Brain microvascular endothelial cell (primary cell): ENCODE measurements at regions not wholly inside any gene's neighbourhood (a gene's known extent, or its start where the extent isn't known, plus 50 kb on each side); places are given as distances from the start of the nearest gene placed in this dataset.
"Not testable (repeated sequence)": the region's sequence is repeated elsewhere in the genome, so short reads cannot be mapped to it uniquely, and the experiment has no call there.

Source experiments
- DNase-seq: peaks from one replicate; pipeline ENCODE4 v3.0.0-alpha.2; 2020
- H3K27ac ChIP-seq: fragments of 250-450 bp; sonication (Bioruptor Pico); 2 replicates; pipeline ENCODE4 v1.5.1; 2020; ENCODE audit warnings: mild to moderate bottlenecking, moderate library complexity
- H3K27me3 ChIP-seq: fragments of 250-450 bp; sonication (Bioruptor Pico); replicated peaks from 2 replicates; pipeline ENCODE4 v1.5.1; 2020; ENCODE audit warnings: mild to moderate bottlenecking
- H3K36me3 ChIP-seq: fragments of 250-450 bp; sonication (Bioruptor Pico); replicated peaks from 2 replicates; pipeline ENCODE4 v1.5.1; 2020; ENCODE audit warnings: mild to moderate bottlenecking
- H3K4me3 ChIP-seq: 2 replicates; pipeline ENCODE4 v1.5.1; 2011; ENCODE audit warnings: low read depth, mild to moderate bottlenecking, control low read depth, low read length, moderate library complexity
- CTCF ChIP-seq: IDR thresholded peaks from 2 replicates; pipeline ENCODE4 v1.5.1; 2011; ENCODE audit warnings: low read depth, mild to moderate bottlenecking, moderate library complexity, low read length, control low read depth, inconsistent platforms; ENCODE audit errors: missing control alignments
- in situ Hi-C: cut with HindIII; loops from 2 replicates; pipeline ENCODE4 v1.10.0; 2017; ENCODE audit warnings: low sequenced_read_pairs, low pct_ligation_motif_present

GRCh38 chr16:17034477-17035252 is 436.1 kb downstream of the XYLT1 start:
- TF ChIP-seq CTCF, result no peak
- in situ Hi-C loops, result no loop called here
- Histone ChIP-seq H3K27me3 (no peaks in the 10 kb centered on the region), H3K27ac (no peak overlapping the region), H3K4me3 (no peak overlapping the region), H3K36me3 (no peaks in the 10 kb centered on the region)
- no peak for DNase-seq

- Histone ChIP-seq H3K27ac (no peak overlapping the region), H3K4me3 (no peak overlapping the region), H3K27me3 (no peaks in the 10 kb centered on the region), H3K36me3 (no peaks in the 10 kb centered on the region)
- TF ChIP-seq CTCF, result no peak
- in situ Hi-C loops, result no loop called here
- DNase-seq, result no peak
Observed at GRCh38 chr16:17037499-17037898, 433.3 kb downstream of the XYLT1 start.

GRCh38 chr16:17038415-17038814 is 432.3 kb downstream of the XYLT1 start:
- H3K27me3 ChIP-seq, result no peaks in the 10 kb centered on the region
- no peak overlapping the region for H3K4me3 ChIP-seq
- no peak for TF ChIP-seq CTCF
- no peak for DNase-seq
- no peaks in the 10 kb centered on the region for H3K36me3 ChIP-seq
- no peak overlapping the region for H3K27ac ChIP-seq
- in situ Hi-C loops, result no loop called here

GRCh38 chr16:17049109-17049508 is 421.7 kb downstream of the XYLT1 start:
- H3K36me3 ChIP-seq, in situ Hi-C loops, H3K27me3 ChIP-seq, H3K27ac ChIP-seq, DNase-seq, H3K4me3 ChIP-seq: not testable (repeated sequence)

GRCh38 chr16:17050468-17050867 is 420.3 kb downstream of the XYLT1 start:
- Histone ChIP-seq H3K4me3 (no peak overlapping the region), H3K27ac (no peak overlapping the region), H3K36me3 (no peaks in the 10 kb centered on the region), H3K27me3 (no peaks in the 10 kb centered on the region)
- in situ Hi-C loops, result no loop called here
- TF ChIP-seq CTCF, result no peak
- DNase-seq, result no peak
